Fibroblast of pulmonary artery (primary cell): ENCODE measurements at regions not wholly inside any gene's neighbourhood (a gene's known extent, or its start where the extent isn't known, plus 50 kb on each side); places are given as distances from the start of the nearest gene placed in this dataset.

Source experiments
- DNase-seq: peaks from one replicate; pipeline ENCODE4 v3.0.0-alpha.2; 2010; ENCODE audit warnings: low read depth
- H3K4me3 ChIP-seq: replicated peaks from 2 replicates; pipeline ENCODE4 v1.5.1; 2011; ENCODE audit warnings: low read depth, mild to moderate bottlenecking, control low read depth, low read length, moderate library complexity
- CTCF ChIP-seq: IDR thresholded peaks from 2 replicates; pipeline ENCODE4 v1.5.1; 2011; ENCODE audit warnings: mild to moderate bottlenecking, control low read depth, low read length, inconsistent platforms; ENCODE audit errors: missing control alignments

- TF ChIP-seq CTCF = no peak
- no peak for DNase-seq
- no peak overlapping the region for H3K4me3 ChIP-seq
Observed at GRCh38 chr10:11683529-11684320, 58.5 kb upstream of the ECHDC3 start.

- H3K4me3 ChIP-seq = no peak overlapping the region
- no peak for DNase-seq
- TF ChIP-seq CTCF = no peak
Observed at GRCh38 chr10:11682851-11683250, 59.3 kb upstream of the ECHDC3 start.

GRCh38 chr10:11682267-11682683 lies 59.9 kb upstream of the ECHDC3 start:
- no peak overlapping the region for H3K4me3 ChIP-seq
- DNase-seq = no peak
- TF ChIP-seq CTCF = no peak

GRCh38 chr10:11680496-11680895 lies 61.7 kb upstream of the ECHDC3 start:
- no peak for TF ChIP-seq CTCF
- no peak for DNase-seq

GRCh38 chr10:11679946-11680345 lies 62.2 kb upstream of the ECHDC3 start:
- H3K4me3 ChIP-seq = no peak overlapping the region
- no peak for DNase-seq
- TF ChIP-seq CTCF = no peak

More at GRCh38 chr10:11680496-11680895, 61.7 kb upstream of the ECHDC3 start:
- H3K4me3 ChIP-seq = no peak overlapping the region

- TF ChIP-seq CTCF = no peak
- DNase-seq = peak; percentile 44
- no peak overlapping the region for H3K4me3 ChIP-seq
Observed at GRCh38 chr10:11678074-11678793, 63.9 kb upstream of the ECHDC3 start.
